GM12878 (cell line): ENCODE measurements at regions not wholly inside any gene's neighbourhood (a gene's known extent, or its start where the extent isn't known, plus 50 kb on each side); places are given as distances from the start of the nearest gene placed in this dataset.

Experiments used
- ATAC-seq: fragments of 200-7000 bp; cut with Tn5 transposase; 3 replicates; pipeline ENCODE4 v1.9.1; 2020; ENCODE audit warnings: mild to moderate bottlenecking, moderate library complexity
- BruUV-seq: library from RNA; stranded (reverse); fragments of 400-500 nt; replicated peaks from 2 replicates; lab custom pipeline; 2021; lab: Mats Ljungman, UMichigan
- CTCF ChIA-PET: fragments of 300-600 bp; sonication (Branson Sonifier 250); formaldehyde crosslinking; extraction: SDS; loops from one replicate; lab custom pipeline; 2021; ENCODE audit warnings: inconsistent platforms; lab: Yijun Ruan, JAX
- POLR2A ChIA-PET: fragments of 350-600 bp; formaldehyde crosslinking; extraction: SDS; loops from one replicate; lab custom pipeline; 2021; ENCODE audit warnings: inconsistent platforms; lab: Charles Lee
- RAD21 ChIA-PET: fragments of 300-600 bp; sonication (Branson Sonifier 250); formaldehyde crosslinking; loops from one replicate; lab custom pipeline; 2023; ENCODE audit warnings: antibody characterized with exemption; ENCODE audit not compliant: unreplicated experiment; lab: Charles Lee
- SMC1A ChIA-PET: fragments of 300-600 bp; sonication (Branson Sonifier 250); formaldehyde crosslinking; loops from one replicate; lab custom pipeline; 2023; ENCODE audit not compliant: unreplicated experiment, uncharacterized antibody; lab: Charles Lee
- DNase-seq: peaks from one replicate; pipeline ENCODE4 v3.0.0-alpha.2; 2011; ENCODE audit warnings: low read depth, low spot score
- FAIRE-seq: peaks from 3 replicates; lab custom pipeline; 2011; peaks lifted over from hg19 to GRCh38; lab: Jason Lieb, UNC
- H2AFZ ChIP-seq: 2 replicates; pipeline ENCODE4 v1.6.0; 2011; ENCODE audit warnings: low read depth, low read length, control low read depth; ENCODE audit not compliant: control insufficient read depth
- H3K27ac ChIP-seq: 2 replicates; pipeline ENCODE4 v1.5.1; 2011; ENCODE audit warnings: control low read depth; ENCODE audit not compliant: control insufficient read depth, insufficient read depth
- H3K27me3 ChIP-seq, 2 experiments: replicated peaks in 1 of 2; 2 replicates each; pipeline versions ENCODE4 v1.6.0 to v1.6.1; 2011; ENCODE audit warnings: low read length in 1 of 2; ENCODE audit not compliant: control insufficient read depth in 2 of 2, insufficient read depth in 2 of 2
- H3K36me3 ChIP-seq, 2 experiments: 2 replicates each; pipeline ENCODE4 v1.5.1; 2011; ENCODE audit warnings: low read length in 1 of 2; ENCODE audit not compliant: control insufficient read depth in 2 of 2, insufficient read depth in 2 of 2
- H3K4me1 ChIP-seq: 2 replicates; pipeline ENCODE4 v1.6.1; 2011; ENCODE audit warnings: mild to moderate bottlenecking, low read length, moderate library complexity, mixed read lengths; ENCODE audit not compliant: control insufficient read depth, insufficient read depth
- H3K4me2 ChIP-seq: 2 replicates; pipeline ENCODE4 v1.6.0; 2011; ENCODE audit warnings: control low read depth; ENCODE audit not compliant: control insufficient read depth, insufficient read depth
- H3K4me3 ChIP-seq: fragments of 200-600 bp; sonication (generic); 2 replicates; pipeline ENCODE4 v1.5.1; 2016
- H3K79me2 ChIP-seq: 2 replicates; pipeline ENCODE4 v1.6.0; 2011; ENCODE audit warnings: low read length; ENCODE audit not compliant: control insufficient read depth, insufficient read depth
- H3K9ac ChIP-seq: 2 replicates; pipeline ENCODE4 v1.8.0; 2011; ENCODE audit warnings: low read length, control low read depth, mixed read lengths; ENCODE audit not compliant: control insufficient read depth, insufficient read depth
- H3K9me3 ChIP-seq: replicated peaks from 3 replicates; pipeline ENCODE4 v1.5.1; 2011; ENCODE audit warnings: mild to moderate bottlenecking, low read length; ENCODE audit not compliant: control insufficient read depth, insufficient read depth
- H4K20me1 ChIP-seq: 2 replicates; pipeline ENCODE4 v1.6.0; 2011; ENCODE audit not compliant: control insufficient read depth, insufficient read depth
- ASH2L ChIP-seq: fragments of 300-600, 200-600 bp; sonication (generic); IDR thresholded peaks from 2 replicates; pipeline ENCODE4 v1.6.1; 2017; ENCODE audit warnings: low read depth, mild to moderate bottlenecking, borderline replicate concordance
- BACH1 ChIP-seq: fragments of 450-650 bp; IDR thresholded peaks from 2 replicates; pipeline ENCODE4 v1.6.1; 2017; ENCODE audit warnings: mild to moderate bottlenecking, borderline replicate concordance
- DPF2 ChIP-seq: fragments of 450-650 bp; IDR thresholded peaks from 2 replicates; pipeline ENCODE4 v1.6.1; 2017; ENCODE audit warnings: mild to moderate bottlenecking
- EP300 ChIP-seq, 2 experiments: fragments of 150-350 bp in 1 of 2; IDR thresholded peaks; 2 replicates each; pipeline ENCODE4 v1.6.1; 2011 to 2012; ENCODE audit warnings: low read depth in 2 of 2, low read length in 2 of 2, borderline replicate concordance in 1 of 2, improper control_type of control experiment in 1 of 2, inconsistent platforms in 1 of 2; ENCODE audit not compliant: control insufficient read depth in 1 of 2
- FOXK2 ChIP-seq: fragments of 450-650 bp; IDR thresholded peaks from 2 replicates; pipeline ENCODE4 v1.6.1; 2017; ENCODE audit warnings: mild to moderate bottlenecking, moderate library complexity
- HCFC1 ChIP-seq: fragments of 150-350 bp; IDR thresholded peaks from 2 replicates; pipeline ENCODE4 v1.6.1; 2014; ENCODE audit warnings: low read length
- HDAC6 ChIP-seq: fragments of 200-600 bp; sonication (generic); IDR thresholded peaks from one replicate; pipeline ENCODE4 v1.8.0; 2017; ENCODE audit warnings: antibody characterized with exemption; ENCODE audit not compliant: unreplicated experiment
- NFYB ChIP-seq: IDR thresholded peaks from 2 replicates; pipeline ENCODE4 v1.6.1; 2011; ENCODE audit warnings: low read depth, mild to moderate bottlenecking, low read length, improper control_type of control experiment, moderate library complexity; ENCODE audit not compliant: insufficient read depth
- NRF1 ChIP-seq: conservative IDR thresholded peaks from 2 replicates; pipeline ENCODE4 v1.6.1; 2011; ENCODE audit warnings: mild to moderate bottlenecking, low read depth, low read length, improper control_type of control experiment
- PML ChIP-seq: IDR thresholded peaks from 2 replicates; pipeline ENCODE4 v1.6.1; 2012; ENCODE audit warnings: low read length, inconsistent platforms
- RFX5 ChIP-seq: IDR thresholded peaks from 2 replicates; pipeline ENCODE4 v1.6.1; 2011; ENCODE audit warnings: low read depth, low read length, improper control_type of control experiment
- ZNF217 ChIP-seq: fragments of 450-650 bp; IDR thresholded peaks from 2 replicates; pipeline ENCODE4 v1.6.1; 2017; ENCODE audit warnings: antibody characterized with exemption, mild to moderate bottlenecking
- ZNF274 ChIP-seq: IDR thresholded peaks from one replicate; pipeline ENCODE4 v1.8.0; 2011; ENCODE audit not compliant: insufficient read length, insufficient read depth
- WGBS: methylation state at CpG from one replicate; pipeline ENCODE4 v1.1.6; 2016; ENCODE audit warnings: low lambda C conversion rate; ENCODE audit not compliant: insufficient replicate concordance, insufficient coverage; ENCODE audit errors: missing lambda C conversion rate; 5-methylcytosine and 5-hydroxymethylcytosine counted together
- in situ Hi-C: fragments of 300-500 bp; cut with MboI; formaldehyde crosslinking; loops from 9 replicates; pipeline ENCODE4 v1.14.3; 2018; ENCODE audit warnings: mixed read lengths
- intact Hi-C: fragments of 100-400 bp; cut with micrococcal nuclease; formaldehyde crosslinking; loops from one replicate; pipeline ENCODE4 v1.14.2; 2022; ENCODE audit not compliant: unreplicated experiment
- TF ChIP-seq, protein P1 (sequence below): fragments of 450-650 bp; IDR thresholded peaks from 2 replicates; pipeline ENCODE4 v1.6.1; 2018; ENCODE audit warnings: mild to moderate bottlenecking, low read depth, moderate library complexity; ENCODE audit not compliant: partially characterized antibody
- TF ChIP-seq, protein P2 (sequence below): fragments of 450-650 bp; IDR thresholded peaks from 2 replicates; pipeline ENCODE4 v1.6.1; 2017; ENCODE audit warnings: antibody characterized with exemption, mild to moderate bottlenecking, moderate library complexity

DNA sequence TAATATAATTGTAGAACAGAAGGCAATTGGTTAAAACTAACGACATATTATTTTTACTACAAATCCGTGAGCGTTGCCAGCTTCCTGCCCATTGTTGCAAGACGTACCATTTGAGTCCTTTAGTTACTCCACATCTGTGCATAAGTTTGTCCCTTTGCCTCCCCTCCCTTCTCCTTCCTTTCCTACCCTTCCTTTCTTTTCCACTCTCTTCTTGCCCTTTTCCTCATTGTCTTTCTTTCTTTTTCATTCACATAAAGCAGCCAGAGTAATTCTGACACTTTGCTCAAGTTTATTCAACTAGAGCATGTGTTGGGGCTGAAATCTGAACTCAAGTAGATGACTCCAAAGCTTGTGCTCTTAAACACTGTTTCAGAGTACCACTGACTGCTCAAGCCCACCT, 239.1 kb downstream of the FOXG1 start:
- no TSS peak for BruUV-seq
- ATAC-seq = no peak
- no peaks in the 10 kb centered on the region for H4K20me1 ChIP-seq
- no peak for DNase-seq
- intact Hi-C loops = no loop called here
- ChIA-PET RAD21 (no interaction called here), CTCF (no interaction called here), SMC1A (no interaction called here), POLR2A (no interaction called here)
- no peak overlapping the region for H3K27ac ChIP-seq
- H3K9me3 ChIP-seq = no peaks in the 10 kb centered on the region
- in situ Hi-C loops = no loop called here
- H2AFZ ChIP-seq = no peak overlapping the region
- no peaks in the 10 kb centered on the region for H3K79me2 ChIP-seq
- no peaks in the 10 kb centered on the region for H3K36me3 ChIP-seq
- H3K9ac ChIP-seq = no peak overlapping the region
- H3K4me2 ChIP-seq = no peak overlapping the region
- WGBS = 35% methylated on average over 4 of the region's 4 CpGs
- no peak for FAIRE-seq
- no peak overlapping the region for H3K4me3 ChIP-seq
- no peak for TF ChIP-seq NRF1
- TF ChIP-seq NFYB = no peak
- TF ChIP-seq EP300 (IDR thresholded peaks at IDR 0.05; ENCODE audit: borderline replicate concordance in 1 of 2, control insufficient read depth in 1 of 2, low read depth in 2 of 2, low read length in 2 of 2) = no peak
- TF ChIP-seq FOXK2 = no peak
- no peak for TF ChIP-seq HDAC6
- TF ChIP-seq DPF2 = no peak
- TF ChIP-seq, protein P1, sequence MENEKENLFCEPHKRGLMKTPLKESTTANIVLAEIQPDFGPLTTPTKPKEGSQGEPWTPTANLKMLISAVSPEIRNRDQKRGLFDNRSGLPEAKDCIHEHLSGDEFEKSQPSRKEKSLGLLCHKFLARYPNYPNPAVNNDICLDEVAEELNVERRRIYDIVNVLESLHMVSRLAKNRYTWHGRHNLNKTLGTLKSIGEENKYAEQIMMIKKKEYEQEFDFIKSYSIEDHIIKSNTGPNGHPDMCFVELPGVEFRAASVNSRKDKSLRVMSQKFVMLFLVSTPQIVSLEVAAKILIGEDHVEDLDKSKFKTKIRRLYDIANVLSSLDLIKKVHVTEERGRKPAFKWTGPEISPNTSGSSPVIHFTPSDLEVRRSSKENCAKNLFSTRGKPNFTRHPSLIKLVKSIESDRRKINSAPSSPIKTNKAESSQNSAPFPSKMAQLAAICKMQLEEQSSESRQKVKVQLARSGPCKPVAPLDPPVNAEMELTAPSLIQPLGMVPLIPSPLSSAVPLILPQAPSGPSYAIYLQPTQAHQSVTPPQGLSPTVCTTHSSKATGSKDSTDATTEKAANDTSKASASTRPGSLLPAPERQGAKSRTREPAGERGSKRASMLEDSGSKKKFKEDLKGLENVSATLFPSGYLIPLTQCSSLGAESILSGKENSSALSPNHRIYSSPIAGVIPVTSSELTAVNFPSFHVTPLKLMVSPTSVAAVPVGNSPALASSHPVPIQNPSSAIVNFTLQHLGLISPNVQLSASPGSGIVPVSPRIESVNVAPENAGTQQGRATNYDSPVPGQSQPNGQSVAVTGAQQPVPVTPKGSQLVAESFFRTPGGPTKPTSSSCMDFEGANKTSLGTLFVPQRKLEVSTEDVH = no peak
- no peak for TF ChIP-seq PML
- no peak for TF ChIP-seq BACH1
- TF ChIP-seq ZNF274 = no peak
- TF ChIP-seq ASH2L = no peak
- TF ChIP-seq RFX5 = no peak
- TF ChIP-seq, protein P2, sequence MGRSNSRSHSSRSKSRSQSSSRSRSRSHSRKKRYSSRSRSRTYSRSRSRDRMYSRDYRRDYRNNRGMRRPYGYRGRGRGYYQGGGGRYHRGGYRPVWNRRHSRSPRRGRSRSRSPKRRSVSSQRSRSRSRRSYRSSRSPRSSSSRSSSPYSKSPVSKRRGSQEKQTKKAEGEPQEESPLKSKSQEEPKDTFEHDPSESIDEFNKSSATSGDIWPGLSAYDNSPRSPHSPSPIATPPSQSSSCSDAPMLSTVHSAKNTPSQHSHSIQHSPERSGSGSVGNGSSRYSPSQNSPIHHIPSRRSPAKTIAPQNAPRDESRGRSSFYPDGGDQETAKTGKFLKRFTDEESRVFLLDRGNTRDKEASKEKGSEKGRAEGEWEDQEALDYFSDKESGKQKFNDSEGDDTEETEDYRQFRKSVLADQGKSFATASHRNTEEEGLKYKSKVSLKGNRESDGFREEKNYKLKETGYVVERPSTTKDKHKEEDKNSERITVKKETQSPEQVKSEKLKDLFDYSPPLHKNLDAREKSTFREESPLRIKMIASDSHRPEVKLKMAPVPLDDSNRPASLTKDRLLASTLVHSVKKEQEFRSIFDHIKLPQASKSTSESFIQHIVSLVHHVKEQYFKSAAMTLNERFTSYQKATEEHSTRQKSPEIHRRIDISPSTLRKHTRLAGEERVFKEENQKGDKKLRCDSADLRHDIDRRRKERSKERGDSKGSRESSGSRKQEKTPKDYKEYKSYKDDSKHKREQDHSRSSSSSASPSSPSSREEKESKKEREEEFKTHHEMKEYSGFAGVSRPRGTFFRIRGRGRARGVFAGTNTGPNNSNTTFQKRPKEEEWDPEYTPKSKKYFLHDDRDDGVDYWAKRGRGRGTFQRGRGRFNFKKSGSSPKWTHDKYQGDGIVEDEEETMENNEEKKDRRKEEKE = no peak
- no peak for TF ChIP-seq ZNF217
- TF ChIP-seq HCFC1 = no peak
- no peaks in the 10 kb centered on the region for H3K27me3 ChIP-seq
- H3K4me1 ChIP-seq = no peaks in the 10 kb centered on the region
